HG02588 (cell line): ENCODE measurements at regions not wholly inside any gene's neighbourhood (a gene's known extent, or its start where the extent isn't known, plus 50 kb on each side); places are given as distances from the start of the nearest gene placed in this dataset.
"Not testable (repeated sequence)": the region's sequence is repeated elsewhere in the genome, so short reads cannot be mapped to it uniquely, and the experiment has no call there.

Source experiments
- ATAC-seq: cut with Tn5 transposase; IDR thresholded peaks from one replicate; pipeline ENCODE4 v1.9.1; 2021; ENCODE audit warnings: mild to moderate bottlenecking, moderate library complexity; ENCODE audit not compliant: unreplicated experiment

DNA sequence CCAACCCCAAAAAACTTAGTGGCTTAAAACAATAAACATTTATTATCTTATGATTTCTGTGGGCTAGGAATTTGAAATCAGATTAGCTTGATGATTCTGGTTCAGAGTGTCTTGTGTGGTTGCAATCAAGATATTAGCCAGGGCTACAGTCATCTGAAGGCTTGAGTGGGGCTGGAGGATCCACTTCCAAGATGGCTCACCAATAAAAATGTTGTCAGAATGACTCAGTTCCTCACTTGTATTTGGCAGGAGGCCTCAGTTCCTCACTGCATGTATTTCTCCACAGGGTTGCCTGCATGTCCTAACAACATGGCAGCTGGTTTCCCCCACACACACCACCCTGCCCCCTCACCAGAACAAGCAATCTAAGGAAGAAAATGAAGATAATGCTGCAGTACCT is 98.2 kb upstream of the NIPBL start:
- ATAC-seq = no peak

DNA sequence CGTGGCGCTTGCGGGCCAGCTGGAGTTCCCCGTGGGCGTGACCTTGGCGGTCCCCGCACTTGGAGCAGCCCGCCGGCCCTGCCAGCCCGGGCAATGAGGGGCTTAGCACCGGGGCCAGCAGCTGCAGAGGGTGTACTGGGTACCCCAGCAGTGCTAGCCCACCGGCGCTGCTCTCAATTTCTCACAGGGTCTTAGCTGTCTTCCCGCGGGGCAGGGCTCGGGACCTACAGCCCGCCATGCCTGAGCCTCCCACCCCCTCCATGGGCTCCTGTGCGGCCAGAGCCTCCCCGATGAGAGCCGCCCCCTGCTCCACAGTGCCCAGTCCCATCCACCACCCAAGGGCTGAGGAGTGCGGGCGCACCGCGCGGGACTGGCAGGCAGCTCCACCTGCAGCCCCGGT is 94.0 kb upstream of the NIPBL start:
- not testable (repeated sequence) for ATAC-seq

DNA sequence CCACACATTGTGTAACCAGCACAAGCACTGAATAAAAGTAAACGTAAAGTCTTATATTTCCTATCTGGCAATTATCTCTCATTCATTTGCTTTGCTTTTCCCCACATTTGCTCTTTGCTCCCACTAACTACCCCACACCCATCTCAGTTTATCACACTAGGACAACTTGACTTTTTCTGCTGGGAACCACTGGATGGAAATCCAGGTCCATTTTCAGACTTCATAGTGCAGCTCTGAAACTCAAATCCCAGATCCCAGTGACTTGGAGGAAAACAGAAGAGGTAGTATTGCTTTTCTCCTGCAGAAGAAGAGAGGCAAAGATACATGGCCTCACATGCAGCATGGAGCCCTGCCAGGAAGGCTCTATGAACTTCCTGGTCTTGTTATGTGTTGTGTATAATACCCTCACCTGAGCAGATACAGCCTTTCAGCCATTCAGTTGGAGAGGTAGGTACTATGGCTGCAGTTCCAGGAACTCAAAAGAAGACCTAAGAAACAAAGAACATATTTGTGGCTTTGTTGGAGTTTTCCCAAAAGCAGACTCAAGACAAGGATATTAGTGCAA is 90.0 kb upstream of the NIPBL start:
- ATAC-seq = no peak

DNA sequence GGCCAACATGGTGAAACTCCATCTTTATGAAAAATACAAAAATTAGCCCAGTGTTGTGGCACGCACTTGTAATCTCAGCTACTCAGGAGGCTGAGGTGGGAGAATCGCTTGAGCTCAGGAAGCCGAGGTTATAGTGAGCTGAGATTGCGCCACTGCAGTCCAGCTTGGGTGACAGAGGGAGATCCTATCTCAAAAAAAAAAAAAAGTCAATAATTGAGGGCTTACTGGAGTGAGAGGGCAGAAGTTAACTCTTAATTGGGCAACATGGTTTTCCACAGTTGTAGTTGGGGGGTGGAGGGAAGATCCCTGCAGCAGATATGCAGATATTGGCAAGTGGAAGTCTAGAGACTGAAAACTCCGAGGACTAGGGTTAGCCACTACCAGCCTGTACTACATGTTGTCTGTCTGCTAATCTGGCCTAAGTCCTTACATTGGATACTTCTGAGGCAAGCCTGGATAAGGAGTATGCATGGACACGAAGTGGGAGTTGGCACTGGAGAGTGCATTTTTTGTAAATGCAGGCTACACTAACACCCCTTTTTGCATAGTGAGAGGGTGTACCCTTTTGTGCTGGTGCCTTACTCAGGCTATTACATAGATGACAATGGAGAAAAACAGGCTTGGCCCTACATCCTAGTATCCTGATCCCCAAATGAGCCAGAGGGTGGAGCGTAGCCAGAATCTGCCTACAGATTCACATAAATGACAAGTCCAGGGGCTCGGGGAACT is 89.0 kb upstream of the NIPBL start:
- ATAC-seq = no peak

DNA sequence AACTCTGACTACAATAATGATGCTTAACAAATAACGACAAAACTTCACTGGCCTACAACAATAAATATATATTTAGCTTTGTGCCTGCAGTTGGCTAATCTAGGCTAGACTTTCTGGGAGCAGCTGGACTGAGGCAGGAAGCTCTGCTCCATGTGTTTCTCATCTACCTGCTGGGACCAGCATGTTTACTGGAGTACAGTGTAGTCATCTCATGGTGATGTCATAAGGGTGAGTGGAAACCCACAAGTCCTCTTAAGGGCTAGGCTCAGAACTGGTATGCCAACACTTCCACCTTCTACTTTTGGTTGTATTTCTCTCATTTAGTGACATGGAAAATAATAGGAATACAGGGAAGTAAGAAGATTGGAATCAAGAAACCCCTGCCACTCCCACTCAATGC is 85.7 kb upstream of the NIPBL start:
- no peak for ATAC-seq

DNA sequence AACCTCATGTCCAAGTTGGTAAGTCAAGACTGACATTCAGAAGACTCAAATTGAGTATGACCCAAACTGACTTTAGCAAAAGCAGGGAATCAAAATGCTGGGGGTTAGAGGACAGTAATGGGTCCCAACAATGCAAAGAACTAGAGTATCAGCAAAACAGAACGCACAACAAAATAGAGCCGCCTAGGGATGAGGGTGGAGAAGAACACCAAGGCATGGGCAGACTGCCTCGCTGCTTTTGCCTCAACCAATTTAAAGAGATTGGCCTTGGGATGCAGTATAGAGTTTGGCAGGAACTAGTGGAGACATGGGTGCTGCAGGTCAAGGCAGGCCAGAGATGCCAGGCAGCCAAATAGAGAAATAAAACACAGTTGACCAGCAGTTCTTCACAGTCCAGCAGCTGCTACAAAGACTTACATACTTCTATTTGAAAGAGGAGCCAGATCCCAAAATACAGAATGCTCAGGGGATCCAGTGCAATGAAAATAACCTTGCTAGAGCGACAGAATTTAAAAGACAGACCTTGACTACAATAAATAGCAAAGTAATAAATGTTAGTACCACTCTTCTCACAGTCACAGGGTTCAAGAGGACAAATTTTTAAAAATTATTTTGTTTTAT is 83.9 kb upstream of the NIPBL start:
- no peak for ATAC-seq

DNA sequence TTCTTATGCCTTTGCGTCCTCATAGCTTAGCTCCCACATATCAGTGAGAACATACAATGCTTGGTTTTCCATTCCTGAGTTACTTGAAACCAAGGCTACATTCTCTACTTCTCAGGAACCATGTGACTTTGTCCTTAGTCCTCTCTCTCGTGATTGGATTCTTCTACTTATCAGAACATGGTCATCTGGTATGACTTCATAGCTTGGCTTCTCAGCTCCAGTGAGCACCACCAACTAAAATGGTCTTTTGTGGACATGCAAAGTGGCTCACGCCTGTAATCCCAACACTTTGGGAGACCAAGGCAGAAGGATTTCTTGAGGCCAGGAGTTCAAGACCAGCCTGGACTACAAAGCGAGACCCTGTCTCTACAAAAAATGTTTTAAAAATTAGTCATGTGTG is 81.2 kb upstream of the NIPBL start:
- ATAC-seq = no peak

DNA sequence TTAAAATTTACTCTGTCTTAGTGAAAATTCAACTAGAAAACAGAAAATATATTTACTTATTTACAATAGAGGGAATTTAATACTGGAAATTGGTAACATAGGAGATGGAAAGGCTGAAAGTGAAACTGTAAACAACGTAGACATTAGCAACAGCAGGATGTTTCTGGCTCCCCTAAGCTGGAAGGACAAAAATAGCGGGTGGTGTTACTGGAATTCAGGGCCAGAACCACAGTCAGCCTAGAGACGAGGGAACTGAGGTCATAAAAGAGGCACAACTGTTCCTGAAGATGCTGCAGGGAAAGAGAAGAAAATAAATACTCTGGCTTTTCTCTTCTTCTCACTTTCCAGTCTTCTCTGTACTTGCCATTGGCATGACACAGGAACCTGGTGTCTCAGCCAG is 80.4 kb upstream of the NIPBL start:
- no peak for ATAC-seq

DNA sequence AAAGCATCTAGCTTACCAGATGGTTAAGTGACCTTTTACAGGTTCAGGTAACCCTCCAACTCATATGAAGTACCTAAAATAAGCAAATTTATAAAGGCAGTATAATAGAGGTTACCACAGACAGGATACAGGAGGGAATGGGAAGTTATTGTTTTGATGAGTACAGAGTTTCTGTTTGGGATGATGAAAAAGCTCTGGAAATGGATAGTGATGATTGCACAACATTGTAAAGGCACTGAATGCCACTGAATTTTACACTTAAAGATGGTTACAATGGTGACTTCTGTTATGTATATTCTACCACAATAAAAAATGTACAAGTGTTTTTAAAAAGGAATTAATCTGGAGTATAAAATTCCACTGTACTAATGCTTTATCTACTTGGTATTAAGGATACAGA is 75.0 kb upstream of the NIPBL start:
- no peak for ATAC-seq

DNA sequence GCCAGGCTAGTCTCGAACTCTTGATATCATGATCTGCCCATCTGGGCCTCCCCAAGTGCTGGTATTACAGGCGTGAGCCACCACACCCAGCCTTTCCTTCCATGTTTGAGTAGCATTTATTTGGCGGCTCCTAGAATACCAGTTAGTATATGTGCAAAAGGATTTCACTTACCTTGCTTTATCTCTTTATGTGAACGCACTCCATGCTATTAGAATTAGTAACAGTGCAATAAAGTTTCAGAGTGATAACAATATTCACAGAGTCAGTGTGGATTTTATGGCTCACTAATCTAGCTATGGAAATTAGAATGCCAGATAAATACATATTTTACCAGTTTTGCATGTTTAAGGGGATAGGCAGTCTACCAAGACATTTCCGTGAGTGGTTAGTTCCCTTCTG is 74.4 kb upstream of the NIPBL start:
- no peak for ATAC-seq

DNA sequence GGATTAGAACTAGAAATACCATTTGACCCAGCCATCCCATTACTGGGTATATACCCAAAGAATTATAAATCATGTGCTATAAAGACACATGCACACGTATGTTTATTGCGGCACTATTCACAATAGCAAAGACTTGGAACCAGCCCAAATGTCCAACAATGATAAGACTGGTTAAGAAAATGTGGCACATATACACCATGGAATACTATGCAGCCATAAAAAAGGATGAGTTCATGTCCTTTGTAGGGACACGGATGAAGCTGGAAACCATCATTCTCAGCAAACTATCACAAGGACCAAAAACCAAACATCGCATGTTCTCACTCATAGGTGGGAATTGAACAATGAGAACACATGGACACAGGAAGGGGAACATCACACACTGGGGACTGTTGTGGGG is 63.3 kb upstream of the NIPBL start:
- ATAC-seq = not testable (repeated sequence)

DNA sequence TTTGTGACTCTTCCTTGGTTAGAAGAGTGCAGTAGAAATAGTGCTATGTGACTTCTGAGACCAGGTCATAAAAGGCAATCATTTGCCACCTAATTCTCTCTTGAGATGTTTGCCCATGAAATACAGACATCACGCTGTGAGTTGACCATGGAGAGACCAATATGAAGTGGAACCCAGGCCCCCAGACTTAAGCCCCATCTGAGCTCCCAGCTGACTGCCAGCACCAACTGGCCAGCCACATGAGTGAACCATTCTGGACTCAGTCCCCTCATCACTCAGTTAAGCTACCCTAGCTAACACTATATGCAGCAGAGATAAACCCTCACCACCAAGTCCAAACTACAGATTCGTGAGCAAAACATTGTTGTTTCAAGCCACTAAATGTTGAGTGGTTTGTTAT is 60.7 kb upstream of the NIPBL start:
- no peak for ATAC-seq

DNA sequence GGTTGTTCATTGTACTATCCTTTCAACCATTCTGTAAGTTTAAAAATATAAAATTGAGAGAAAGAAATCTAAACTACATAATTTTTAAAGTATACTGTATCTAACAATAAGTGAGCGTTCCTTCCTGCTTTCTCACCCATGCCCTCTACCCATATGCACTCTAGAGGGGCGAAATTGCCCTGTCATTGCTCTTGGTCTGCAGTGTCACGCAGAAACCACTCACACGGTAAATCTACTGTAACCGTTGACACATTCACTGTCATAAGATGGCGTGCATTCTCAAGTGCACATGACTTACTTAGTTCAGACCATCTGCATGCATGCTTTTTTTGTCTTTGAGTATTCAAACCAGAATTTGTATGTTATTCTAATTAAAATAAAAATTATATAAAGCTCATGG is 55.7 kb upstream of the NIPBL start:
- no peak for ATAC-seq

DNA sequence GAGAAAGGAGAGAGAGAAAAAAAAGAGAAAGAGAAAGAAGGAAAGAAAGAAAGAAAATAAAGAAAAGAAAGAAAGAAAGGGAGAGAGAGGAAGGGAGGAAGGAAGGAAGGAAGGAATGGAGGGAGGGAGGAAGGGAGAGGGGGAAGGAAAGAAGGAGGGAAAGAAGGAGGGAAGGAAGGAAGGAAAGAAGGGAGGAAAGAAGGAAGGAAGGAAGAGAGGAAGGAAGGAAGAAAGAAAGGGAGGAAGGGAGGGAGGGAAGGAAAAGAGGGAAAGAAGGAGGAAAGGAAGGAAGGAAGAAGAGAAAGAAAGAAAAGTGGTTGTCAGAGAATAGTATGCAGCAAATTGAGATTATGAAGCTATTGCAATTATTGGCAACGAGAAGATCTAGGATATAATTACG is 49.9 kb upstream of the NIPBL start:
- no peak for ATAC-seq
